HEK293 (cell line): ENCODE measurements at regions not wholly inside any gene's neighbourhood (a gene's known extent, or its start where the extent isn't known, plus 50 kb on each side); places are given as distances from the start of the nearest gene placed in this dataset.

ENCODE experiments used
- CTCF ChIA-PET: fragments of 350-600 bp; formaldehyde crosslinking; extraction: SDS; loops from one replicate; lab custom pipeline; 2021; ENCODE audit warnings: antibody characterized with exemption; lab: Yijun Ruan, JAX
- POLR2A ChIA-PET: fragments of 300-600 bp; formaldehyde crosslinking; extraction: SDS; loops from one replicate; lab custom pipeline; 2020; ENCODE audit warnings: antibody characterized with exemption, inconsistent platforms; lab: Yijun Ruan, JAX
- H3K27ac ChIP-seq: fragments of 200-500 bp; sonication (Bioruptor generic); 2 replicates; pipeline ENCODE4 v1.5.1; 2014; ENCODE audit warnings: low read depth, low read length, control low read depth, inconsistent platforms; ENCODE audit errors: extremely low read depth
- H3K36me3 ChIP-seq, 2 experiments: fragments of 200-500 bp in 1 of 2; sonication (Bioruptor generic) in 1 of 2; 1 replicate in 1 of 2; 2 replicates in 1 of 2; pipeline ENCODE4 v1.5.1; 2014 to 2017; ENCODE audit warnings: inconsistent platforms in 2 of 2, low read length in 2 of 2; ENCODE audit not compliant: control insufficient read depth in 2 of 2, insufficient read depth in 1 of 2
- H3K4me1 ChIP-seq: fragments of 200-500 bp; sonication (Bioruptor generic); 2 replicates; pipeline ENCODE4 v1.5.1; 2014; ENCODE audit warnings: mild to moderate bottlenecking, low read length, inconsistent platforms; ENCODE audit not compliant: control insufficient read depth, insufficient read depth
- H3K4me3 ChIP-seq: 2 replicates; pipeline ENCODE4 v1.5.1; 2011; ENCODE audit warnings: low read depth, mild to moderate bottlenecking, control low read depth, low read length, moderate library complexity
- H3K9me3 ChIP-seq: fragments of 200-500 bp; sonication (Bioruptor generic); 2 replicates; pipeline ENCODE4 v1.5.1; 2014; ENCODE audit warnings: low read depth, low read length, inconsistent platforms; ENCODE audit not compliant: control insufficient read depth, insufficient read depth
- KLF1 ChIP-seq: fragments of 450-650 bp; formaldehyde crosslinking; IDR thresholded peaks from 2 replicates; pipeline ENCODE4 v1.5.1; 2016; ENCODE audit warnings: missing biosample characterization, missing genetic modification characterization
- KLF10 ChIP-seq: fragments of 450-650 bp; IDR thresholded peaks from 2 replicates; pipeline ENCODE4 v1.5.1; 2018; ENCODE audit warnings: missing biosample characterization, mild to moderate bottlenecking, missing genetic modification characterization
- MZF1 ChIP-seq: fragments of 450-650 bp; formaldehyde crosslinking; IDR thresholded peaks from 2 replicates; pipeline ENCODE4 v1.5.1; 2017; ENCODE audit warnings: missing biosample characterization, missing genetic modification characterization, borderline replicate concordance
- WT1 ChIP-seq: fragments of 450-650 bp; formaldehyde crosslinking; IDR thresholded peaks from 2 replicates; pipeline ENCODE4 v1.5.1; 2016; ENCODE audit warnings: missing biosample characterization, missing genetic modification characterization
- ZBTB1 ChIP-seq: fragments of 450-650 bp; formaldehyde crosslinking; IDR thresholded peaks from 2 replicates; pipeline ENCODE4 v1.5.1; 2016; ENCODE audit warnings: missing biosample characterization, missing genetic modification characterization
- ZNF16 ChIP-seq: fragments of 450-650 bp; formaldehyde crosslinking; IDR thresholded peaks from 2 replicates; pipeline ENCODE4 v1.5.1; 2016; ENCODE audit warnings: low read depth, missing biosample characterization, missing genetic modification characterization
- ZNF174 ChIP-seq: fragments of 450-650 bp; formaldehyde crosslinking; IDR thresholded peaks from 2 replicates; pipeline ENCODE4 v1.5.0; 2017; ENCODE audit warnings: missing biosample characterization, mild to moderate bottlenecking, missing genetic modification characterization
- ZNF184 ChIP-seq: fragments of 450-650 bp; IDR thresholded peaks from 2 replicates; pipeline ENCODE4 v1.5.1; 2018; ENCODE audit warnings: missing biosample characterization, mild to moderate bottlenecking, missing genetic modification characterization
- ZNF394 ChIP-seq: fragments of 450-650 bp; formaldehyde crosslinking; IDR thresholded peaks from 2 replicates; pipeline ENCODE4 v1.5.1; 2016; ENCODE audit warnings: missing biosample characterization, missing genetic modification characterization, mild to moderate bottlenecking, moderate library complexity, borderline replicate concordance
- ZNF404 ChIP-seq: fragments of 450-650 bp; formaldehyde crosslinking; IDR thresholded peaks from 2 replicates; pipeline ENCODE4 v1.5.1; 2017; ENCODE audit warnings: missing biosample characterization, missing genetic modification characterization
- TF ChIP-seq, protein P1 (sequence below): fragments of 450-650 bp; formaldehyde crosslinking; IDR thresholded peaks from 2 replicates; pipeline ENCODE4 v1.5.1; 2017; ENCODE audit warnings: missing biosample characterization, missing genetic modification characterization
- TF ChIP-seq, protein P2 (sequence below): fragments of 450-650 bp; formaldehyde crosslinking; IDR thresholded peaks from 2 replicates; pipeline ENCODE4; 2016; ENCODE audit warnings: missing biosample characterization, missing genetic modification characterization
- TF ChIP-seq, protein P3 (sequence below): fragments of 450-650 bp; formaldehyde crosslinking; IDR thresholded peaks from 2 replicates; pipeline ENCODE4 v1.5.0; 2017; ENCODE audit warnings: missing biosample characterization, missing genetic modification characterization, borderline replicate concordance
- TF ChIP-seq, protein P4 (sequence below): fragments of 450-650 bp; formaldehyde crosslinking; IDR thresholded peaks from 2 replicates; pipeline ENCODE4 v1.5.1; 2016; ENCODE audit warnings: missing biosample characterization, missing genetic modification characterization
- TF ChIP-seq, protein P5 (sequence below): fragments of 450-650 bp; formaldehyde crosslinking; IDR thresholded peaks from 2 replicates; pipeline ENCODE4 v1.5.1; 2016; ENCODE audit warnings: missing biosample characterization, missing genetic modification characterization, low read depth
- TF ChIP-seq, protein P6 (sequence below): fragments of 450-650 bp; IDR thresholded peaks from 2 replicates; pipeline ENCODE4 v1.5.1; 2018; ENCODE audit warnings: missing biosample characterization, mild to moderate bottlenecking, missing genetic modification characterization

DNA sequence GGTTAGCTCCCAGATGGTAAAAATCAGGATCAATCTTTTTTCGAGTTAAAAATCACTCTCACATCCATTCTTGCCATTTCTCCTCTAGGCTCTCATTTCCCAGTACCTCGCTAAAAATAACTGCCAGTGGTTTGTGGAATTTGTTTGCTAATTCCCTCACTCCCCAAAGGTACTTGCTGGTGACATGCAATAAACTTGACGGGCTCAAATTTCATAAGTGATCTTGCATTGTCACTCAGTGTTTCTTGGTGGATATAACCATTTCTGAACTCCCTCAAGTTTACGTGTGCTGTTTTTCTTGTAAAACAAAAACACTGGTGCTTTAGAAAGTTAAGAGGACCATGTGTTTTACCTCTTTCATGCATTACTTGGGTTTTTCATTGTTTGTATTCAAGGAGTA lies 399.2 kb upstream of the MKI67 start:
- Histone ChIP-seq H3K4me1 (peaks cover 17% of the 10 kb centered on the region), H3K9me3 (no peaks in the 10 kb centered on the region), H3K27ac (no peak overlapping the region), H3K36me3 (no peaks in the 10 kb centered on the region), H3K4me3 (no peak overlapping the region)
- CTCF ChIA-PET: no interaction called here
- POLR2A ChIA-PET: no interaction called here
- no peak for TF ChIP-seq ZNF394
- TF ChIP-seq, protein P1, sequence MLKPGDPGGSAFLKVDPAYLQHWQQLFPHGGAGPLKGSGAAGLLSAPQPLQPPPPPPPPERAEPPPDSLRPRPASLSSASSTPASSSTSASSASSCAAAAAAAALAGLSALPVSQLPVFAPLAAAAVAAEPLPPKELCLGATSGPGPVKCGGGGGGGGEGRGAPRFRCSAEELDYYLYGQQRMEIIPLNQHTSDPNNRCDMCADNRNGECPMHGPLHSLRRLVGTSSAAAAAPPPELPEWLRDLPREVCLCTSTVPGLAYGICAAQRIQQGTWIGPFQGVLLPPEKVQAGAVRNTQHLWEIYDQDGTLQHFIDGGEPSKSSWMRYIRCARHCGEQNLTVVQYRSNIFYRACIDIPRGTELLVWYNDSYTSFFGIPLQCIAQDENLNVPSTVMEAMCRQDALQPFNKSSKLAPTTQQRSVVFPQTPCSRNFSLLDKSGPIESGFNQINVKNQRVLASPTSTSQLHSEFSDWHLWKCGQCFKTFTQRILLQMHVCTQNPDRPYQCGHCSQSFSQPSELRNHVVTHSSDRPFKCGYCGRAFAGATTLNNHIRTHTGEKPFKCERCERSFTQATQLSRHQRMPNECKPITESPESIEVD (tag by site-specific recombination): peak; percentile 77
- TF ChIP-seq ZNF184 (tag by site-specific recombination): no peak
- no peak for TF ChIP-seq ZBTB1 (tag by site-specific recombination)
- TF ChIP-seq, protein P2, sequence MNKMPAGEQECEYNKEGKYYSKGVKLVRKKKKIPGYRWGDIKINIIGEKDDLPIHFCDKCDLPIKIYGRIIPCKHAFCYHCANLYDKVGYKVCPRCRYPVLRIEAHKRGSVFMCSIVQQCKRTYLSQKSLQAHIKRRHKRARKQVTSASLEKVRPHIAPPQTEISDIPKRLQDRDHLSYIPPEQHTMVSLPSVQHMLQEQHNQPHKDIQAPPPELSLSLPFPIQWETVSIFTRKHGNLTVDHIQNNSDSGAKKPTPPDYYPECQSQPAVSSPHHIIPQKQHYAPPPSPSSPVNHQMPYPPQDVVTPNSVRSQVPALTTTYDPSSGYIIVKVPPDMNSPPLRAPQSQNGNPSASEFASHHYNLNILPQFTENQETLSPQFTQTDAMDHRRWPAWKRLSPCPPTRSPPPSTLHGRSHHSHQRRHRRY (tag by site-specific recombination): no peak
- TF ChIP-seq, protein P3, sequence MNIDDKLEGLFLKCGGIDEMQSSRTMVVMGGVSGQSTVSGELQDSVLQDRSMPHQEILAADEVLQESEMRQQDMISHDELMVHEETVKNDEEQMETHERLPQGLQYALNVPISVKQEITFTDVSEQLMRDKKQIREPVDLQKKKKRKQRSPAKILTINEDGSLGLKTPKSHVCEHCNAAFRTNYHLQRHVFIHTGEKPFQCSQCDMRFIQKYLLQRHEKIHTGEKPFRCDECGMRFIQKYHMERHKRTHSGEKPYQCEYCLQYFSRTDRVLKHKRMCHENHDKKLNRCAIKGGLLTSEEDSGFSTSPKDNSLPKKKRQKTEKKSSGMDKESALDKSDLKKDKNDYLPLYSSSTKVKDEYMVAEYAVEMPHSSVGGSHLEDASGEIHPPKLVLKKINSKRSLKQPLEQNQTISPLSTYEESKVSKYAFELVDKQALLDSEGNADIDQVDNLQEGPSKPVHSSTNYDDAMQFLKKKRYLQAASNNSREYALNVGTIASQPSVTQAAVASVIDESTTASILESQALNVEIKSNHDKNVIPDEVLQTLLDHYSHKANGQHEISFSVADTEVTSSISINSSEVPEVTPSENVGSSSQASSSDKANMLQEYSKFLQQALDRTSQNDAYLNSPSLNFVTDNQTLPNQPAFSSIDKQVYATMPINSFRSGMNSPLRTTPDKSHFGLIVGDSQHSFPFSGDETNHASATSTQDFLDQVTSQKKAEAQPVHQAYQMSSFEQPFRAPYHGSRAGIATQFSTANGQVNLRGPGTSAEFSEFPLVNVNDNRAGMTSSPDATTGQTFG (tag by site-specific recombination): no peak
- TF ChIP-seq ZNF404 (tag by site-specific recombination): no peak
- TF ChIP-seq, protein P4, sequence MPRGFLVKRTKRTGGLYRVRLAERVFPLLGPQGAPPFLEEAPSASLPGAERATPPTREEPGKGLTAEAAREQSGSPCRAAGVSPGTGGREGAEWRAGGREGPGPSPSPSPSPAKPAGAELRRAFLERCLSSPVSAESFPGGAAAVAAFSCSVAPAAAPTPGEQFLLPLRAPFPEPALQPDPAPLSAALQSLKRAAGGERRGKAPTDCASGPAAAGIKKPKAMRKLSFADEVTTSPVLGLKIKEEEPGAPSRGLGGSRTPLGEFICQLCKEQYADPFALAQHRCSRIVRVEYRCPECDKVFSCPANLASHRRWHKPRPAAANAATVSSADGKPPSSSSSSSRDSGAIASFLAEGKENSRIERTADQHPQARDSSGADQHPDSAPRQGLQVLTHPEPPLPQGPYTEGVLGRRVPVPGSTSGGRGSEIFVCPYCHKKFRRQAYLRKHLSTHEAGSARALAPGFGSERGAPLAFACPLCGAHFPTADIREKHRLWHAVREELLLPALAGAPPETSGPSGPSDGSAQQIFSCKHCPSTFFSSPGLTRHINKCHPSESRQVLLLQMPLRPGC: peak; percentile 64; the same call in 1 of the 2 replicates
- TF ChIP-seq MZF1 (tag by site-specific recombination): peak; percentile 80
- TF ChIP-seq, protein P5, sequence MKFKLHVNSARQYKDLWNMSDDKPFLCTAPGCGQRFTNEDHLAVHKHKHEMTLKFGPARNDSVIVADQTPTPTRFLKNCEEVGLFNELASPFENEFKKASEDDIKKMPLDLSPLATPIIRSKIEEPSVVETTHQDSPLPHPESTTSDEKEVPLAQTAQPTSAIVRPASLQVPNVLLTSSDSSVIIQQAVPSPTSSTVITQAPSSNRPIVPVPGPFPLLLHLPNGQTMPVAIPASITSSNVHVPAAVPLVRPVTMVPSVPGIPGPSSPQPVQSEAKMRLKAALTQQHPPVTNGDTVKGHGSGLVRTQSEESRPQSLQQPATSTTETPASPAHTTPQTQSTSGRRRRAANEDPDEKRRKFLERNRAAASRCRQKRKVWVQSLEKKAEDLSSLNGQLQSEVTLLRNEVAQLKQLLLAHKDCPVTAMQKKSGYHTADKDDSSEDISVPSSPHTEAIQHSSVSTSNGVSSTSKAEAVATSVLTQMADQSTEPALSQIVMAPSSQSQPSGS (tag by site-specific recombination): no peak
- TF ChIP-seq ZNF16 (tag by site-specific recombination): no peak
- TF ChIP-seq ZNF174 (tag by site-specific recombination): no peak
- TF ChIP-seq, protein P6, sequence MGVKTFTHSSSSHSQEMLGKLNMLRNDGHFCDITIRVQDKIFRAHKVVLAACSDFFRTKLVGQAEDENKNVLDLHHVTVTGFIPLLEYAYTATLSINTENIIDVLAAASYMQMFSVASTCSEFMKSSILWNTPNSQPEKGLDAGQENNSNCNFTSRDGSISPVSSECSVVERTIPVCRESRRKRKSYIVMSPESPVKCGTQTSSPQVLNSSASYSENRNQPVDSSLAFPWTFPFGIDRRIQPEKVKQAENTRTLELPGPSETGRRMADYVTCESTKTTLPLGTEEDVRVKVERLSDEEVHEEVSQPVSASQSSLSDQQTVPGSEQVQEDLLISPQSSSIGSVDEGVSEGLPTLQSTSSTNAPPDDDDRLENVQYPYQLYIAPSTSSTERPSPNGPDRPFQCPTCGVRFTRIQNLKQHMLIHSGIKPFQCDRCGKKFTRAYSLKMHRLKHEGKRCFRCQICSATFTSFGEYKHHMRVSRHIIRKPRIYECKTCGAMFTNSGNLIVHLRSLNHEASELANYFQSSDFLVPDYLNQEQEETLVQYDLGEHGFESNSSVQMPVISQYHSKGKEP: peak; percentile 21; the same call in 1 of the 2 replicates
- TF ChIP-seq KLF10 (tag by site-specific recombination): no peak
- TF ChIP-seq WT1 (tag by site-specific recombination): peak; percentile 84
- TF ChIP-seq KLF1 (tag by site-specific recombination): no peak
